Neural progenitor cell (in vitro differentiated cells): ENCODE measurements at regions not wholly inside any gene's neighbourhood (a gene's known extent, or its start where the extent isn't known, plus 50 kb on each side); places are given as distances from the start of the nearest gene placed in this dataset.
A peak's percentile ranks its signal among the peaks of the same experiment; 100 is the strongest.

Experiments
- DNase-seq: peaks from one replicate; pipeline ENCODE4 v3.0.0-alpha.2; 2016; ENCODE audit warnings: low spot score
- H2AFZ ChIP-seq: fragments of 200-600 bp; sonication (generic); replicated peaks from 2 replicates; pipeline ENCODE4 v1.6.1; 2016; ENCODE audit warnings: antibody characterized with exemption
- H3F3A ChIP-seq: fragments of 200-600 bp; sonication (generic); 2 replicates; pipeline ENCODE4 v1.6.1; 2016; ENCODE audit warnings: antibody characterized with exemption, low read depth
- H3K27ac ChIP-seq: fragments of 200-600 bp; sonication (generic); 2 replicates; pipeline ENCODE4 v1.5.1; 2016; ENCODE audit warnings: mild to moderate bottlenecking
- H3K27me3 ChIP-seq: fragments of 200-600 bp; sonication (generic); 2 replicates; pipeline ENCODE4 v1.6.1; 2016; ENCODE audit warnings: mild to moderate bottlenecking, moderate library complexity
- H3K36me3 ChIP-seq: fragments of 200-600 bp; sonication (generic); 2 replicates; pipeline ENCODE4 v1.5.1; 2016
- H3K4me1 ChIP-seq: fragments of 200-600 bp; sonication (generic); 2 replicates; pipeline ENCODE4 v1.6.1; 2016; ENCODE audit warnings: mixed run types
- H3K4me2 ChIP-seq: fragments of 200-600 bp; sonication (generic); 2 replicates; pipeline ENCODE4 v1.6.1; 2016
- H3K4me3 ChIP-seq: fragments of 200-600 bp; sonication (generic); 2 replicates; pipeline ENCODE4 v1.5.1; 2016
- H3K79me2 ChIP-seq: fragments of 200-600 bp; sonication (generic); 2 replicates; pipeline ENCODE4 v1.6.1; 2016; ENCODE audit warnings: low read depth
- H3K9ac ChIP-seq: fragments of 200-600 bp; sonication (generic); 2 replicates; pipeline ENCODE4 v1.6.1; 2016
- H3K9me3 ChIP-seq: fragments of 200-600 bp; sonication (generic); 2 replicates; pipeline ENCODE4 v1.5.1; 2016; ENCODE audit warnings: low read depth
- H4K20me1 ChIP-seq: fragments of 200-600 bp; sonication (generic); 2 replicates; pipeline ENCODE4 v1.6.1; 2016; ENCODE audit warnings: low read depth
- H3K27ac Mint-ChIP-seq: 3 replicates; pipeline ENCODE4 v1.8.0; 2021; ENCODE audit warnings: mixed read lengths
- H3K27me3 Mint-ChIP-seq: 2 replicates; pipeline ENCODE4 v1.8.0; 2022; ENCODE audit warnings: low read depth, mild to moderate bottlenecking, inconsistent platforms, moderate library complexity, mixed read lengths; ENCODE audit not compliant: insufficient read depth
- H3K36me3 Mint-ChIP-seq: 3 replicates; pipeline ENCODE4 v1.8.0; 2021; ENCODE audit warnings: mixed read lengths
- H3K4me1 Mint-ChIP-seq: 3 replicates; pipeline ENCODE4 v1.8.0; 2021; ENCODE audit warnings: mixed read lengths
- H3K4me3 Mint-ChIP-seq: 3 replicates; pipeline ENCODE4 v1.8.0; 2021; ENCODE audit warnings: mild to moderate bottlenecking, moderate library complexity, mixed read lengths
- H3K9me3 Mint-ChIP-seq: 3 replicates; pipeline ENCODE4 v1.8.0; 2020; ENCODE audit warnings: mixed read lengths
- EZH2 ChIP-seq: fragments of 200-600 bp; sonication (generic); IDR thresholded peaks from 2 replicates; pipeline ENCODE4 v1.6.1; 2017; ENCODE audit warnings: antibody characterized with exemption, mild to moderate bottlenecking, moderate library complexity
- EZH2phosphoT487 ChIP-seq: fragments of 200-600 bp; sonication (generic); IDR thresholded peaks from 2 replicates; pipeline ENCODE4 v1.6.1; 2017; ENCODE audit warnings: antibody characterized with exemption
- TF ChIP-seq, protein P1 (sequence below): fragments of 200-600 bp; sonication (generic); IDR thresholded peaks from 2 replicates; pipeline ENCODE4 v1.5.1; 2017; ENCODE audit warnings: antibody characterized with exemption, mild to moderate bottlenecking

DNA sequence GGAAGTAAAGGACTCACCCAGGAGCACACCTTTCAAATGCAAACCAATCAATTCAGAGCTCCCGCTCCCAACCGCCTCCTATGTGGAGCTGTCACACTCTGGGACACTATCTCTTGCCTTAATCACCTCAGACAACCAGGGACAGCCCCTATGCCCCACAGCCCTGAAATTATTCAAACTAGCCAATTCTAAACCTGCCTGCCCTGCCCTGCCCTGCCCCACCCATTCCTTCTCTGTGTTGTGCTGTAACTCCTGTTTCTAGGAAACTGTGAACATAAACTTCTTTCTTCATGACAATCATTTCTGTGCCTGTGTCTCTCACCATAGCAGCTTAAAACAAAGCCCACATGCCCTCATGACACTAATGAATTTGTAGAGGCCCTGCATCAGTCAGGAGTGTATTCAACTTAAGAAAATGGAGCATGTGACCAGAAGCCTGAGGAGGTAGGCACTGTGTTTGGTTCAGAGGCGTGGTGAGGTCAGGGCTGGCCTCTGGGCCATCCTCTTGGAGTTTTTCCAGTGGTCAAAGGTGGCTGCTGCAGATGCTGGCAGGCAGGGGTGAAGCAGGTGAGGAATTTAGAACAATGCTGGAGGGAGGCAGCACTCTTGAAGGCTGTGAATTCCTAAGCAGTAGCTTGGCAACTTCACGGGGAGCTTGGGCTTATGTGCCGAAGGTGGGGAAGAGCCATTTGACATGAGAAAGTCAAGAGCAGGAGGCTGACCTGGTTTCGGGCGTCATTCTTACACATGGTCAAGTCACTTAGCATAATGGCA, 74.5 kb downstream of the RHOU start:
- peak overlapping the region; percentile 57 for H3K27ac Mint-ChIP-seq
- H3K36me3 Mint-ChIP-seq: no peaks in the 10 kb centered on the region
- Histone ChIP-seq H3K4me1 (peaks cover 37% of the 10 kb centered on the region), H3K4me2 (no peak overlapping the region), H3K27me3 (no peaks in the 10 kb centered on the region), H3K9ac (no peak overlapping the region), H2AFZ (no peak overlapping the region), H3K27ac (no peak overlapping the region), H3K4me3 (no peak overlapping the region), H3K79me2 (no peaks in the 10 kb centered on the region), H3F3A (peaks cover 17% of the 10 kb centered on the region), H3K9me3 (no peaks in the 10 kb centered on the region), H4K20me1 (no peaks in the 10 kb centered on the region), H3K36me3 (no peaks in the 10 kb centered on the region)
- peaks cover 41% of the 10 kb centered on the region for H3K4me1 Mint-ChIP-seq
- TF ChIP-seq, protein P1, sequence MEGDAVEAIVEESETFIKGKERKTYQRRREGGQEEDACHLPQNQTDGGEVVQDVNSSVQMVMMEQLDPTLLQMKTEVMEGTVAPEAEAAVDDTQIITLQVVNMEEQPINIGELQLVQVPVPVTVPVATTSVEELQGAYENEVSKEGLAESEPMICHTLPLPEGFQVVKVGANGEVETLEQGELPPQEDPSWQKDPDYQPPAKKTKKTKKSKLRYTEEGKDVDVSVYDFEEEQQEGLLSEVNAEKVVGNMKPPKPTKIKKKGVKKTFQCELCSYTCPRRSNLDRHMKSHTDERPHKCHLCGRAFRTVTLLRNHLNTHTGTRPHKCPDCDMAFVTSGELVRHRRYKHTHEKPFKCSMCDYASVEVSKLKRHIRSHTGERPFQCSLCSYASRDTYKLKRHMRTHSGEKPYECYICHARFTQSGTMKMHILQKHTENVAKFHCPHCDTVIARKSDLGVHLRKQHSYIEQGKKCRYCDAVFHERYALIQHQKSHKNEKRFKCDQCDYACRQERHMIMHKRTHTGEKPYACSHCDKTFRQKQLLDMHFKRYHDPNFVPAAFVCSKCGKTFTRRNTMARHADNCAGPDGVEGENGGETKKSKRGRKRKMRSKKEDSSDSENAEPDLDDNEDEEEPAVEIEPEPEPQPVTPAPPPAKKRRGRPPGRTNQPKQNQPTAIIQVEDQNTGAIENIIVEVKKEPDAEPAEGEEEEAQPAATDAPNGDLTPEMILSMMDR: no peak
- no peak for TF ChIP-seq EZH2phosphoT487
- TF ChIP-seq EZH2: no peak
- no peak for DNase-seq
- peak overlapping the region; percentile 56 for H3K4me3 Mint-ChIP-seq
- H3K9me3 Mint-ChIP-seq: no peaks in the 10 kb centered on the region
- H3K27me3 Mint-ChIP-seq: peaks cover 3% of the 10 kb centered on the region

DNA sequence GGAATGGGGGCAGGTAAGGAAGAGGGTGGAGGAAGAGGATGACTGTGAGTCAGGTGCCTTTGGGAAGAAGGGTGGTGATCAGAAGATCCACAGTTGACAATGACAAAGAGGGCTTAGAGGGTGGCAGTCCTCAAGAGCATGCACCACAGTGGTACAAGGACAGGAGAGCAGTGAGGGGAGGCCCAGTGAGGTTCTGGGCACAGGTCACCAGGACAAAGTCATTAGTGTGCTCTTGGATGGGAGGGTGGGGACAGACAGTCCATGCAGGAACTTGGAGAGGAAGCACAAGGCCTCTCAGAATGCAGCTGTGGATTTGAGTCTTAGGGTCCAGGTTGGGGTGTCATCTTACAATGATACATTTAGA, 75.1 kb downstream of the RHOU start:
- Histone ChIP-seq H3K4me2 (no peak overlapping the region), H3K27me3 (no peaks in the 10 kb centered on the region), H3K79me2 (no peaks in the 10 kb centered on the region), H4K20me1 (no peaks in the 10 kb centered on the region), H3K4me1 (peaks cover 32% of the 10 kb centered on the region), H3F3A (peaks cover 17% of the 10 kb centered on the region), H3K9me3 (no peaks in the 10 kb centered on the region), H3K27ac (no peak overlapping the region), H3K36me3 (no peaks in the 10 kb centered on the region), H3K9ac (no peak overlapping the region), H3K4me3 (no peak overlapping the region), H2AFZ (no peak overlapping the region)
- H3K27me3 Mint-ChIP-seq: peaks cover 3% of the 10 kb centered on the region
- peak overlapping the region; percentile 57 for H3K27ac Mint-ChIP-seq
- H3K4me3 Mint-ChIP-seq: peak overlapping the region; percentile 6
- TF ChIP-seq EZH2: no peak
- no peak for TF ChIP-seq EZH2phosphoT487
- TF ChIP-seq, protein P1: no peak
- H3K36me3 Mint-ChIP-seq: no peaks in the 10 kb centered on the region
- no peak for DNase-seq
- peaks cover 36% of the 10 kb centered on the region for H3K4me1 Mint-ChIP-seq
- no peaks in the 10 kb centered on the region for H3K9me3 Mint-ChIP-seq

DNA sequence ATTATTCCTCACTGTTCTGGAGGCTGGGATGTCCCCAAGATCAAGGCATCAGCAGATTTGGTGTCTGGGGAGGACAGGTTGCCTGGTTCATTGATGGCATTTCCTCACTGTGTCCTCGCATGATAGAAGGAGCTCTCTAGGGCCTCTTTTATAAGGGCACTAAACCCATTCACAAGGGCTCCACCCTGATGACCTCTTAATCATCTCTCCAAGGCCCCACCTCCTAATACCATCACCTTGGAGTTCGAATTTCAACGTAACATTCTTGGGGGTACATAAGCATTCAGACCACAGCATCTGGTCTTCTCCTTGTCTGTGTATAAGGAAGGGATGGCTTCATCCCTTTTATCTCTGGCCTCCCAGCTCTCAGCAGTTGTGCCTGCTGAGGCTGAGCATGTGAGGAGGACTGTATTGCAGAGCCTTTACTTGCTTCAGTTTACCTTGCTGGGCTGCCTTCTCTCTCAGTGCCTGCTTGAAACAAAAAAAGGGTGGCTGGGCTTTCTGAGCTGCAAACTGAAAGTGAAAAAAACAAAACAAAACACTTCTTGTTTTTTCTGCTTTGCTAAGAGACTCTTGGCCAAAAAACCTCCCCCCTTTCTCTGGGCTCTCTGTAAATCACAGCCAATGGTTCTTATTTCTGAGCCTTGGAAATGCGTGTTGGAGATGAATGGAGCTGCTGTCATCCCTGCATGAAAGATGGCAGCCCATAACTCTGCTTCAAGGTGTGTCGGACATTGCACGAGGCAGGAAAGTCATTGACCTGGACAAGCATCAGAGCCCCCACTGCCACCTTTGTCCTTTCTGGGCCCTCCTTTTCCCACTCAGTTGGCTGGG, 75.8 kb downstream of the RHOU start:
- DNase-seq: no peak
- Mint-ChIP-seq H3K27ac (peak overlapping the region; percentile 7), H3K27me3 (peaks cover 3% of the 10 kb centered on the region), H3K36me3 (no peaks in the 10 kb centered on the region), H3K4me1 (peaks cover 33% of the 10 kb centered on the region), H3K4me3 (no peak overlapping the region), H3K9me3 (no peaks in the 10 kb centered on the region)
- H3K9me3 ChIP-seq: no peaks in the 10 kb centered on the region
- no peaks in the 10 kb centered on the region for H3K79me2 ChIP-seq
- peaks cover 17% of the 10 kb centered on the region for H3F3A ChIP-seq
- H2AFZ ChIP-seq: peak overlapping the region; percentile 22
- no peaks in the 10 kb centered on the region for H4K20me1 ChIP-seq
- H3K4me1 ChIP-seq: peaks cover 31% of the 10 kb centered on the region
- no peak overlapping the region for H3K4me2 ChIP-seq
- H3K36me3 ChIP-seq: no peaks in the 10 kb centered on the region
- TF ChIP-seq, protein P1: no peak
- TF ChIP-seq EZH2 (no peak), EZH2phosphoT487 (no peak)
- no peak overlapping the region for H3K4me3 ChIP-seq
- no peak overlapping the region for H3K27ac ChIP-seq
- no peak overlapping the region for H3K9ac ChIP-seq
- H3K27me3 ChIP-seq: no peaks in the 10 kb centered on the region
